Muscle of leg (tissue), 3 donors: ENCODE measurements at regions not wholly inside any gene's neighbourhood (a gene's known extent, or its start where the extent isn't known, plus 50 kb on each side); places are given as distances from the start of the nearest gene placed in this dataset.
A peak's percentile ranks its signal among the peaks of the same experiment; 100 is the strongest.

ENCODE experiments used
- DNase-seq: peaks from one replicate; pipeline ENCODE4 v3.0.0; 2013
- H3K27ac ChIP-seq: one replicate; pipeline ENCODE4 v1.5.1; 2013; ENCODE audit warnings: mild to moderate bottlenecking, low read length, control low read depth
- H3K27me3 ChIP-seq: one replicate; pipeline ENCODE4 v1.6.1; 2013; ENCODE audit warnings: low read length; ENCODE audit not compliant: control insufficient read depth, insufficient read depth
- H3K36me3 ChIP-seq: one replicate; pipeline ENCODE4 v1.6.1; 2013; ENCODE audit warnings: low read length; ENCODE audit not compliant: control insufficient read depth, insufficient read depth
- H3K4me1 ChIP-seq: one replicate; pipeline ENCODE4 v1.6.1; 2013; ENCODE audit warnings: low read length; ENCODE audit not compliant: control insufficient read depth, insufficient read depth
- H3K4me3 ChIP-seq: one replicate; pipeline ENCODE4 v1.5.1; 2013; ENCODE audit warnings: low read length, control low read depth
- H3K9me3 ChIP-seq: replicated peaks from 2 replicates; pipeline ENCODE4 v1.6.1; 2013; ENCODE audit warnings: low read depth, low read length; ENCODE audit not compliant: control insufficient read depth
- WGBS: methylation state at CpG from one replicate; pipeline ENCODE4 v1.1.5; 2013; ENCODE audit warnings: missing lambda C conversion rate; ENCODE audit not compliant: insufficient coverage; 5-methylcytosine and 5-hydroxymethylcytosine counted together

GRCh38 chr5:18216729-18217128 lies 582.5 kb downstream of the TAF11L14 start:
- DNase-seq: peak; percentile 10
- no peak overlapping the region for H3K27ac ChIP-seq
- H3K9me3 ChIP-seq: no peaks in the 10 kb centered on the region
- no peak overlapping the region for H3K4me3 ChIP-seq
- H3K36me3 ChIP-seq: no peaks in the 10 kb centered on the region
- 68% methylated on average over 3 of the region's 3 CpGs for WGBS
- no peaks in the 10 kb centered on the region for H3K4me1 ChIP-seq
- H3K27me3 ChIP-seq: no peaks in the 10 kb centered on the region

DNA sequence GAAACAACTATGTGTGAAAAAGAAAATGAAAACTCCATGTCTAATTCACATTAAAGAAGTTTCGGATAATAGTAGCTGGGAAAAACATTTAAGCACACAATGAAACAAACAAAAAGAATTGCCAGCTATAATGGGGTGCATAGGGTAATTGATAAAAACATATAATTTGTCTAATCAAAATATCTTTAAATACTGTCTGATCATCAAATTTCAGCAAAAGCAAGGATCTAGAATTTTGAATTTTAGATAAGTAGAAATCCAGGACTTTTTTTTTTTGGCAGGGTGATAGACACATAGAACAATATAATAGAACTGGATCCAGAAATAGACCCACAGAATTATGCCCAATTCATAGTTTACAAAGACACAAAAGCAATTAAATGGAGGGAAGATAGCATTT lies 585.0 kb downstream of the TAF11L14 start:
- DNase-seq: no peak
- Histone ChIP-seq H3K4me3 (no peak overlapping the region), H3K27ac (no peak overlapping the region), H3K36me3 (no peaks in the 10 kb centered on the region), H3K4me1 (no peaks in the 10 kb centered on the region), H3K9me3 (no peaks in the 10 kb centered on the region), H3K27me3 (no peaks in the 10 kb centered on the region)
- no CpG with 5 or more reads among the region's 1 CpG for WGBS

- Histone ChIP-seq H3K4me1 (no peaks in the 10 kb centered on the region), H3K27ac (no peak overlapping the region), H3K4me3 (no peak overlapping the region), H3K36me3 (no peaks in the 10 kb centered on the region), H3K9me3 (no peaks in the 10 kb centered on the region), H3K27me3 (no peaks in the 10 kb centered on the region)
- WGBS: no CpG with 5 or more reads among the region's 1 CpG
- no peak for DNase-seq
Measured at GRCh38 chr5:18220631-18221030, 586.4 kb downstream of the TAF11L14 start.

DNA sequence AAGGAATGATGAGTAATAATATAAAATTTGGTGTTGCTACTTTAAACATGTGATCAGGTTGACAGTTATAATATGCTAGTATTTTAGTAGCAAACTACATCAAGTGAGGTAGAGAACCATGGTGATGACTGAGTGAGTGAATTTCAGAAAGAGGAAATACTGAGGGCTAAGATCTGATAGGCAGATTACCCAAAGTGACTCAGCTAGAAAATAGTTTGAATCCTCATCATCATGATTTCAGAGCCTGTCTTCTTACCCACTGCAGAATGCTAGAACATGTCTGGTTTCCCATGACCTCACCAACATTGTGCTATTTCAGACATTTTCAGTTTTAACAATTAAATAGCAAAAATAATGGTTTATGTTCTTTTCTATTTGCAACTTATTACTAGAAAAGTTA lies 602.1 kb downstream of the TAF11L14 start:
- Histone ChIP-seq H3K9me3 (no peaks in the 10 kb centered on the region), H3K27me3 (no peaks in the 10 kb centered on the region), H3K27ac (no peak overlapping the region), H3K4me3 (no peak overlapping the region), H3K4me1 (no peaks in the 10 kb centered on the region), H3K36me3 (no peaks in the 10 kb centered on the region)
- DNase-seq: no peak

GRCh38 chr5:18238321-18238720 lies 604.1 kb downstream of the TAF11L14 start:
- no peaks in the 10 kb centered on the region for H3K9me3 ChIP-seq
- H3K4me3 ChIP-seq: no peak overlapping the region
- WGBS: no CpG with 5 or more reads among the region's 2 CpGs
- DNase-seq: no peak
- H3K4me1 ChIP-seq: no peaks in the 10 kb centered on the region
- no peaks in the 10 kb centered on the region for H3K36me3 ChIP-seq
- no peak overlapping the region for H3K27ac ChIP-seq
- no peaks in the 10 kb centered on the region for H3K27me3 ChIP-seq

GRCh38 chr5:18240971-18241370 lies 606.7 kb downstream of the TAF11L14 start:
- Histone ChIP-seq H3K9me3 (peaks cover 2% of the 10 kb centered on the region), H3K4me3 (no peak overlapping the region), H3K36me3 (no peaks in the 10 kb centered on the region), H3K4me1 (no peaks in the 10 kb centered on the region), H3K27me3 (no peaks in the 10 kb centered on the region), H3K27ac (no peak overlapping the region)
- DNase-seq: no peak
- WGBS: no CpG with 5 or more reads among the region's 1 CpG

- H3K4me3 ChIP-seq: no peak overlapping the region
- WGBS: no CpG with 5 or more reads among the region's 2 CpGs
- H3K27ac ChIP-seq: no peak overlapping the region
- H3K27me3 ChIP-seq: no peaks in the 10 kb centered on the region
- H3K4me1 ChIP-seq: no peaks in the 10 kb centered on the region
- H3K9me3 ChIP-seq: peaks cover 4% of the 10 kb centered on the region
- H3K36me3 ChIP-seq: no peaks in the 10 kb centered on the region
- DNase-seq: no peak
Measured at GRCh38 chr5:18243846-18244245, 609.6 kb downstream of the TAF11L14 start.

DNA sequence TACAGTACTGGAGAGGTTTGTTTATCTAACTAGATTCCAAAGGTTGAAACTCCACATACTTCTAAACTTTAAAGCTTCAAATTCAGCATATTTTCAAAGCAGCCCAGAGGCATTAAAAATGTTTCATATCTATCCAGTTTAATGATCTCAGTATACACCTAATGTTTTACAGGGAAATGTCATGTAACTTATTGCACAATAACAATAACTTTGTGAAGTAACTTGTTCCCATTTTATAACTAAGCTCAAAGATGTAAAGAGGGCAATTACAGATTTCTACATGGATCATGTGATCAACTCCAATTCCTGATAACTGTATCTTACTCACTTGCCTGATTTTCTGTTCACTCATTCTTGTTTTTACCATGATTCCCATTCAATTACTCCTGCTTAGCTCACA lies 610.0 kb downstream of the TAF11L14 start:
- no peak overlapping the region for H3K4me3 ChIP-seq
- no peaks in the 10 kb centered on the region for H3K36me3 ChIP-seq
- no peaks in the 10 kb centered on the region for H3K27me3 ChIP-seq
- H3K9me3 ChIP-seq: peaks cover 4% of the 10 kb centered on the region
- no peak for DNase-seq
- no peaks in the 10 kb centered on the region for H3K4me1 ChIP-seq
- no peak overlapping the region for H3K27ac ChIP-seq

GRCh38 chr5:18252559-18252958 lies 618.3 kb downstream of the TAF11L14 start:
- no peak overlapping the region for H3K4me3 ChIP-seq
- no peak for DNase-seq
- H3K4me1 ChIP-seq: no peaks in the 10 kb centered on the region
- peaks cover 5% of the 10 kb centered on the region for H3K9me3 ChIP-seq
- H3K27me3 ChIP-seq: no peaks in the 10 kb centered on the region
- no peak overlapping the region for H3K27ac ChIP-seq
- no CpG with 5 or more reads among the region's 3 CpGs for WGBS
- no peaks in the 10 kb centered on the region for H3K36me3 ChIP-seq

- DNase-seq: no peak
- H3K9me3 ChIP-seq: no peaks in the 10 kb centered on the region
- no peaks in the 10 kb centered on the region for H3K4me1 ChIP-seq
- H3K27ac ChIP-seq: no peak overlapping the region
- H3K27me3 ChIP-seq: no peaks in the 10 kb centered on the region
- H3K36me3 ChIP-seq: no peaks in the 10 kb centered on the region
- no CpG with 5 or more reads among the region's 3 CpGs for WGBS
- no peak overlapping the region for H3K4me3 ChIP-seq
Measured at GRCh38 chr5:18264126-18264882, 630.0 kb downstream of the TAF11L14 start.
